Karpas-422 (cell line): ENCODE measurements at regions not wholly inside any gene's neighbourhood (a gene's known extent, or its start where the extent isn't known, plus 50 kb on each side); places are given as distances from the start of the nearest gene placed in this dataset.

Experiments used
- DNase-seq: peaks from one replicate; pipeline ENCODE4 v3.0.0-alpha.2; 2015
- H2AFZ ChIP-seq: fragments of 200-600 bp; sonication (generic); 2 replicates; pipeline ENCODE4 v1.6.1; 2014; ENCODE audit warnings: antibody characterized with exemption, low read length, mixed read lengths
- H3K27ac ChIP-seq: fragments of 200-600 bp; sonication (generic); 2 replicates; pipeline ENCODE4 v1.5.1; 2014; ENCODE audit warnings: mild to moderate bottlenecking, low read length, moderate library complexity
- H3K27me3 ChIP-seq: fragments of 200-600 bp; sonication (generic); 2 replicates; pipeline ENCODE4 v1.6.1; 2014; ENCODE audit warnings: low read length, mixed read lengths
- H3K36me3 ChIP-seq: fragments of 200-600 bp; sonication (generic); 2 replicates; pipeline ENCODE4 v1.6.1; 2014; ENCODE audit warnings: low read length, mixed read lengths; ENCODE audit not compliant: insufficient read depth
- H3K4me1 ChIP-seq: fragments of 200-600 bp; sonication (generic); 2 replicates; pipeline ENCODE4 v1.6.1; 2014; ENCODE audit warnings: mild to moderate bottlenecking, low read length, mixed read lengths
- H3K4me2 ChIP-seq: fragments of 200-600 bp; sonication (generic); 2 replicates; pipeline ENCODE4 v1.6.1; 2014; ENCODE audit warnings: low read length, low read depth, mild to moderate bottlenecking; ENCODE audit not compliant: poor library complexity, severe bottlenecking
- H3K4me3 ChIP-seq: fragments of 200-600 bp; sonication (generic); 2 replicates; pipeline ENCODE4 v1.5.1; 2014; ENCODE audit warnings: mild to moderate bottlenecking, antibody characterized with exemption, low read length, mixed read lengths
- H3K79me2 ChIP-seq: fragments of 200-600 bp; sonication (generic); 2 replicates; pipeline ENCODE4 v1.6.1; 2014; ENCODE audit warnings: mild to moderate bottlenecking, low read length, mixed read lengths
- H3K9ac ChIP-seq: fragments of 200-600 bp; sonication (generic); 2 replicates; pipeline ENCODE4 v1.6.0; 2014; ENCODE audit warnings: low read length
- H3K9me2 ChIP-seq: fragments of 200-600 bp; sonication (generic), shearing (Covaris generic); replicated peaks from 2 replicates; pipeline ENCODE4 v1.6.0; 2014; ENCODE audit warnings: mild to moderate bottlenecking, low read length, moderate library complexity; ENCODE audit not compliant: insufficient read depth
- H3K9me3 ChIP-seq: fragments of 300-700, 200-600 bp; sonication (generic); 2 replicates; pipeline ENCODE4 v1.6.1; 2014; ENCODE audit warnings: low read length, mixed read lengths
- H4K20me1 ChIP-seq: fragments of 200-600 bp; sonication (generic); 2 replicates; pipeline ENCODE4 v1.6.1; 2014; ENCODE audit warnings: mild to moderate bottlenecking, antibody characterized with exemption, low read length, low read depth; ENCODE audit not compliant: insufficient read depth

GRCh38 chr5:118009741-118010297 lies 978.5 kb downstream of the DTWD2 start:
- H2AFZ ChIP-seq, result no peak overlapping the region

GRCh38 chr5:118008779-118009178 lies 979.6 kb downstream of the DTWD2 start:
- no peak for DNase-seq
- H3K9me3 ChIP-seq, result no peaks in the 10 kb centered on the region
- no peak overlapping the region for H3K27ac ChIP-seq
- no peaks in the 10 kb centered on the region for H4K20me1 ChIP-seq
- no peaks in the 10 kb centered on the region for H3K9me2 ChIP-seq
- H3K79me2 ChIP-seq, result no peaks in the 10 kb centered on the region
- no peak overlapping the region for H3K4me2 ChIP-seq
- H2AFZ ChIP-seq, result no peak overlapping the region
- H3K9ac ChIP-seq, result no peak overlapping the region
- H3K36me3 ChIP-seq, result no peaks in the 10 kb centered on the region
- no peak overlapping the region for H3K4me3 ChIP-seq
- no peaks in the 10 kb centered on the region for H3K27me3 ChIP-seq
- no peaks in the 10 kb centered on the region for H3K4me1 ChIP-seq

More at GRCh38 chr5:118009741-118010297, 978.5 kb downstream of the DTWD2 start:
- no peak overlapping the region for H3K27ac ChIP-seq
- H3K9me3 ChIP-seq, result no peaks in the 10 kb centered on the region
- H3K9me2 ChIP-seq, result no peaks in the 10 kb centered on the region
- no peaks in the 10 kb centered on the region for H3K79me2 ChIP-seq
- no peak overlapping the region for H3K4me3 ChIP-seq
- no peaks in the 10 kb centered on the region for H3K4me1 ChIP-seq
- no peaks in the 10 kb centered on the region for H3K36me3 ChIP-seq
- no peaks in the 10 kb centered on the region for H3K27me3 ChIP-seq
- H3K4me2 ChIP-seq, result no peak overlapping the region
- H3K9ac ChIP-seq, result no peak overlapping the region
- DNase-seq, result no peak
- no peaks in the 10 kb centered on the region for H4K20me1 ChIP-seq

- Histone ChIP-seq H3K9me3 (no peaks in the 10 kb centered on the region), H3K36me3 (no peaks in the 10 kb centered on the region), H3K27ac (no peak overlapping the region)
Observed at GRCh38 chr5:118007262-118007661, 981.1 kb downstream of the DTWD2 start.

GRCh38 chr5:118006219-118006618 lies 982.1 kb downstream of the DTWD2 start:
- no peaks in the 10 kb centered on the region for H3K36me3 ChIP-seq
- no peak overlapping the region for H3K4me3 ChIP-seq

More at GRCh38 chr5:118007262-118007661, 981.1 kb downstream of the DTWD2 start:
- Histone ChIP-seq H3K4me2 (no peak overlapping the region), H2AFZ (no peak overlapping the region), H3K79me2 (no peaks in the 10 kb centered on the region), H4K20me1 (no peaks in the 10 kb centered on the region), H3K4me3 (no peak overlapping the region), H3K4me1 (no peaks in the 10 kb centered on the region), H3K9me2 (no peaks in the 10 kb centered on the region), H3K27me3 (no peaks in the 10 kb centered on the region), H3K9ac (no peak overlapping the region)
- DNase-seq, result no peak

GRCh38 chr5:117999939-118000549 lies 988.3 kb downstream of the DTWD2 start:
- Histone ChIP-seq H2AFZ (no peak overlapping the region), H3K4me3 (no peak overlapping the region), H3K9ac (no peak overlapping the region), H3K4me2 (no peak overlapping the region), H3K4me1 (no peaks in the 10 kb centered on the region), H4K20me1 (no peaks in the 10 kb centered on the region), H3K9me2 (no peaks in the 10 kb centered on the region), H3K27me3 (no peaks in the 10 kb centered on the region), H3K36me3 (no peaks in the 10 kb centered on the region), H3K79me2 (no peaks in the 10 kb centered on the region), H3K9me3 (no peaks in the 10 kb centered on the region), H3K27ac (no peak overlapping the region)
- no peak for DNase-seq

More at GRCh38 chr5:118006219-118006618, 982.1 kb downstream of the DTWD2 start:
- Histone ChIP-seq H3K9me2 (no peaks in the 10 kb centered on the region), H3K27me3 (no peaks in the 10 kb centered on the region), H3K9ac (no peak overlapping the region), H2AFZ (no peak overlapping the region), H3K79me2 (no peaks in the 10 kb centered on the region), H3K9me3 (no peaks in the 10 kb centered on the region), H3K4me1 (no peaks in the 10 kb centered on the region), H4K20me1 (no peaks in the 10 kb centered on the region), H3K27ac (no peak overlapping the region), H3K4me2 (no peak overlapping the region)
- DNase-seq, result no peak

GRCh38 chr5:117982691-117983090 lies 1005.7 kb downstream of the DTWD2 start:
- H3K4me2 ChIP-seq, result no peak overlapping the region
- H3K36me3 ChIP-seq, result no peaks in the 10 kb centered on the region
- peaks cover 3% of the 10 kb centered on the region; the same call in 1 of the 2 replicates for H3K9me3 ChIP-seq
- no peaks in the 10 kb centered on the region for H4K20me1 ChIP-seq
- H3K9me2 ChIP-seq, result no peaks in the 10 kb centered on the region
- H3K4me1 ChIP-seq, result no peaks in the 10 kb centered on the region
- DNase-seq, result no peak
- no peak overlapping the region for H2AFZ ChIP-seq
- no peak overlapping the region for H3K27ac ChIP-seq
- no peak overlapping the region for H3K4me3 ChIP-seq
- H3K79me2 ChIP-seq, result no peaks in the 10 kb centered on the region
- H3K9ac ChIP-seq, result no peak overlapping the region
- no peaks in the 10 kb centered on the region for H3K27me3 ChIP-seq

- Histone ChIP-seq H3K27ac (no peak overlapping the region), H3K9me3 (peaks cover 3% of the 10 kb centered on the region; the same call in 1 of the 2 replicates), H3K9ac (no peak overlapping the region), H4K20me1 (no peaks in the 10 kb centered on the region), H2AFZ (no peak overlapping the region), H3K9me2 (no peaks in the 10 kb centered on the region), H3K27me3 (no peaks in the 10 kb centered on the region), H3K4me1 (no peaks in the 10 kb centered on the region), H3K36me3 (no peaks in the 10 kb centered on the region), H3K4me2 (no peak overlapping the region), H3K4me3 (no peak overlapping the region), H3K79me2 (no peaks in the 10 kb centered on the region)
- DNase-seq, result no peak
Observed at GRCh38 chr5:117973785-117974184, 1014.6 kb downstream of the DTWD2 start.

GRCh38 chr5:117955831-117956230 lies 1032.5 kb downstream of the DTWD2 start:
- DNase-seq, result no peak
- Histone ChIP-seq H4K20me1 (no peaks in the 10 kb centered on the region), H3K27ac (no peak overlapping the region), H2AFZ (no peak overlapping the region), H3K9me2 (no peaks in the 10 kb centered on the region), H3K4me1 (no peaks in the 10 kb centered on the region), H3K36me3 (no peaks in the 10 kb centered on the region), H3K27me3 (no peaks in the 10 kb centered on the region), H3K4me3 (no peak overlapping the region), H3K9me3 (peaks cover 4% of the 10 kb centered on the region), H3K9ac (no peak overlapping the region), H3K4me2 (no peak overlapping the region), H3K79me2 (no peaks in the 10 kb centered on the region)
